Ascending aorta (tissue), 2 donors: ENCODE measurements at regions not wholly inside any gene's neighbourhood (a gene's known extent, or its start where the extent isn't known, plus 50 kb on each side); places are given as distances from the start of the nearest gene placed in this dataset.

Experiments
- DNase-seq, 2 donors: peaks; one replicate each; pipeline ENCODE4 v3.0.0-alpha.2; 2019; ENCODE audit warnings: low spot score in 2 of 2
- H3K27ac ChIP-seq, 2 donors: fragments of 200-600 bp; sonication (generic); one replicate each; pipeline ENCODE4 v1.5.1; 2016 to 2017; ENCODE audit warnings: mild to moderate bottlenecking in 1 of 2
- H3K27me3 ChIP-seq: fragments of 200-600 bp; sonication (generic); one replicate; pipeline ENCODE4 v1.5.1; 2017
- H3K36me3 ChIP-seq, 2 donors: fragments of 200-600 bp; sonication (generic); one replicate each; pipeline ENCODE4 v1.5.1; 2016
- H3K4me1 ChIP-seq, 2 donors: fragments of 200-600 bp; sonication (generic); one replicate each; pipeline ENCODE4 v1.5.1; 2016 to 2017; ENCODE audit warnings: mild to moderate bottlenecking in 1 of 2
- H3K4me3 ChIP-seq, 2 donors: fragments of 200-600 bp; sonication (generic); one replicate each; pipeline ENCODE4 v1.5.1; 2016 to 2017; ENCODE audit warnings: mild to moderate bottlenecking in 1 of 2
- H3K9me3 ChIP-seq, 2 donors: fragments of 200-600 bp; sonication (generic); one replicate each; pipeline ENCODE4 v1.5.1; 2016
- CTCF ChIP-seq, 3 experiments: fragments of 200-600 bp in 2 of 3; fragments of 450-650 bp in 1 of 3; sonication (generic) in 2 of 3; IDR thresholded peaks; one replicate each; pipeline ENCODE4 v1.5.1; 2016 to 2019; ENCODE audit warnings: antibody characterized with exemption in 3 of 3, mild to moderate bottlenecking in 1 of 3, moderate library complexity in 1 of 3
- intact Hi-C: fragments of 100-400 bp; cut with DNase I; formaldehyde crosslinking; loops from one replicate; pipeline ENCODE4 v1.15.1; 2023

DNA sequence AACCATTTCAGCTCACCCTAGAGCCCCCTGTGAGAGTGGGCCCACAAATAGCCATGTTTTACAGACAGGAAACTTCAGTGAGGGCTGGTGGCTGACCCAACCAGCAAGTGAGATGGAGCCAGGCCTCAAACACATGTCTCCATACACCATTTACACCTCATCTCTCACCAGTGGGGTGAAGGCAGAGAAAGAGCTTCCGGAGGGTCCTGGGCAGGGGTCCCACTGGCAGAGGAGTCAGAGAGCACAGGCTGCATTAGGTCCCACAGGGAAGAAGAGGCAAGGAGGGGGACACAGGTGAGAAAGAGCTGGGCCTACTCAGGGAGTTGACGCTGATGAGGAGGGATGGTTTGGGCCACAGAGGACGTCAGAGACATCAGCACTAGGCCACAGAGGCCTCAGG is 172.6 kb downstream of the VEGFA start:
- peak in 1 of 2 donors; percentile 48 for DNase-seq
- Histone ChIP-seq H3K4me1 (no peaks in the 10 kb centered on the region), H3K27ac (no peak overlapping the region), H3K4me3 (no peak overlapping the region), H3K36me3 (no peaks in the 10 kb centered on the region), H3K9me3 (peaks cover 0 to 10% of the 10 kb centered on the region in 2 donors), H3K27me3 (no peaks in the 10 kb centered on the region)
- intact Hi-C loops, result no loop called here
- TF ChIP-seq CTCF (IDR thresholded peaks at IDR 0.05), result no peak

- intact Hi-C loops, result no loop called here
- no peaks in the 10 kb centered on the region for H3K4me1 ChIP-seq
- H3K27me3 ChIP-seq, result no peaks in the 10 kb centered on the region
- H3K4me3 ChIP-seq, result no peak overlapping the region
- peak in 1 of 2 donors; percentile 24 for DNase-seq
- H3K9me3 ChIP-seq, result peaks cover 0 to 10% of the 10 kb centered on the region in 2 donors
- no peak overlapping the region for H3K27ac ChIP-seq
- no peaks in the 10 kb centered on the region for H3K36me3 ChIP-seq
- TF ChIP-seq CTCF (IDR thresholded peaks at IDR 0.05), result no peak
Measured at GRCh38 chr6:43942011-43942442, 172.0 kb downstream of the VEGFA start.

- no peak overlapping the region for H3K27ac ChIP-seq
- H3K9me3 ChIP-seq, result peaks cover 0 to 10% of the 10 kb centered on the region in 2 donors
- H3K27me3 ChIP-seq, result no peaks in the 10 kb centered on the region
- intact Hi-C loops, result no loop called here
- no peak overlapping the region for H3K4me3 ChIP-seq
- TF ChIP-seq CTCF (IDR thresholded peaks at IDR 0.05), result no peak
- no peaks in the 10 kb centered on the region for H3K4me1 ChIP-seq
- H3K36me3 ChIP-seq, result no peaks in the 10 kb centered on the region
- DNase-seq, result peak in 1 of 2 donors; percentile 54
Measured at GRCh38 chr6:43941174-43941573, 171.2 kb downstream of the VEGFA start.

GRCh38 chr6:43940393-43941087 is 170.5 kb downstream of the VEGFA start:
- Histone ChIP-seq H3K4me3 (no peak overlapping the region), H3K9me3 (peaks cover 0 to 10% of the 10 kb centered on the region in 2 donors), H3K36me3 (no peaks in the 10 kb centered on the region), H3K4me1 (no peaks in the 10 kb centered on the region), H3K27ac (no peak overlapping the region), H3K27me3 (no peaks in the 10 kb centered on the region)
- no peak for TF ChIP-seq CTCF (IDR thresholded peaks at IDR 0.05)
- intact Hi-C loops, result no loop called here
- DNase-seq, result peak in 1 of 2 donors; percentile 50

DNA sequence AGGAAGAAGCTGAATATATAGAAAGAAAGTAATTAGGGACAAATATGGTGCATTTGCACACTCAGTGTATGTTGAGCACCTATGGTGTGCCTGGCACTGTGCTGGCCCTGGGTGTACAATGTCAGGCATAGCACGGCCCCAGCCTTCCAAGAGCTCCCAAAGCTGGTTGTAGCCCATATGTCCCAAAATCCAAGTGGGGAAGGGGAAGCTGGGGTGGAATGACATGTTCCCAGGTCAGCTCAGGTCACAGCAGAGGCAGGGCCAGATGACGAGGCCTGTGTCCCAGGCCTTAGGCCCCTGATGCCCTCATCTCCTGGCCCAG is 170.0 kb downstream of the VEGFA start:
- no peaks in the 10 kb centered on the region for H3K4me1 ChIP-seq
- intact Hi-C loops, result no loop called here
- DNase-seq, result peak in 1 of 2 donors; percentile 28
- H3K27ac ChIP-seq, result no peak overlapping the region
- H3K27me3 ChIP-seq, result no peaks in the 10 kb centered on the region
- H3K9me3 ChIP-seq, result peaks cover 0 to 7% of the 10 kb centered on the region in 2 donors
- H3K36me3 ChIP-seq, result no peaks in the 10 kb centered on the region
- TF ChIP-seq CTCF (IDR thresholded peaks at IDR 0.05), result no peak
- H3K4me3 ChIP-seq, result no peak overlapping the region
